PC-9 (cell line): ENCODE measurements at regions not wholly inside any gene's neighbourhood (a gene's known extent, or its start where the extent isn't known, plus 50 kb on each side); places are given as distances from the start of the nearest gene placed in this dataset.
"Not testable (repeated sequence)": the region's sequence is repeated elsewhere in the genome, so short reads cannot be mapped to it uniquely, and the experiment has no call there.

Source experiments
- BruUV-seq: library from RNA; stranded (reverse); fragments of 400-500 nt; replicated peaks from 2 replicates; lab custom pipeline; 2021; lab: Mats Ljungman, UMichigan
- CTCF ChIA-PET: fragments of 300-600 bp; sonication (Branson Sonifier 250); formaldehyde crosslinking; loops from one replicate; lab custom pipeline; 2022; ENCODE audit warnings: antibody characterized with exemption; lab: Charles Lee
- POLR2A ChIA-PET: fragments of 300-600 bp; sonication (Branson Sonifier 250); formaldehyde crosslinking; loops from one replicate; lab custom pipeline; 2022; ENCODE audit warnings: antibody characterized with exemption; ENCODE audit not compliant: unreplicated experiment; lab: Charles Lee
- DNase-seq, 2 experiments: peaks; one replicate each; pipeline versions ENCODE4 v3.0.0 to v3.0.0-alpha.2; 2015 to 2022; ENCODE audit warnings: mixed read lengths in 1 of 2
- H2AFZ ChIP-seq: fragments of 200-600 bp; sonication (generic); 2 replicates; pipeline ENCODE4 v1.8.1; 2017; ENCODE audit warnings: antibody characterized with exemption
- H3F3A ChIP-seq: fragments of 200-600 bp; sonication (generic); 2 replicates; pipeline ENCODE4 v1.8.1; 2017; ENCODE audit warnings: antibody characterized with exemption, mild to moderate bottlenecking, low read depth; ENCODE audit not compliant: insufficient read depth
- H3K27ac ChIP-seq: fragments of 200-600 bp; sonication (generic); 2 replicates; pipeline ENCODE4 v1.6.1; 2016; ENCODE audit warnings: mixed run types
- H3K27me3 ChIP-seq: fragments of 200-600 bp; sonication (generic); 2 replicates; pipeline ENCODE4 v1.6.1; 2016; ENCODE audit warnings: low read depth, mixed run types; ENCODE audit not compliant: insufficient read depth
- H3K36me3 ChIP-seq: fragments of 200-600 bp; sonication (generic); 2 replicates; pipeline ENCODE4 v1.6.1; 2016; ENCODE audit warnings: low read depth, mixed run types
- H3K4me1 ChIP-seq: fragments of 200-600 bp; sonication (generic); replicated peaks from 2 replicates; pipeline ENCODE4 v1.6.1; 2016; ENCODE audit warnings: mixed run types; ENCODE audit not compliant: insufficient read depth
- H3K4me2 ChIP-seq: fragments of 200-600 bp; sonication (generic); 2 replicates; pipeline ENCODE4 v1.6.1; 2017; ENCODE audit warnings: mixed run types
- H3K4me3 ChIP-seq: fragments of 200-600 bp; sonication (generic); 2 replicates; pipeline ENCODE4 v1.6.1; 2016; ENCODE audit warnings: mixed run types
- H3K79me2 ChIP-seq: fragments of 200-600 bp; sonication (generic); 2 replicates; pipeline ENCODE4 v1.6.1; 2017; ENCODE audit warnings: low read depth, mixed run types
- H3K9me2 ChIP-seq: fragments of 200-600 bp; sonication (generic); 2 replicates; pipeline ENCODE4 v1.8.1; 2017; ENCODE audit warnings: mild to moderate bottlenecking; ENCODE audit not compliant: insufficient read depth
- H3K9me3 ChIP-seq: fragments of 200-600 bp; sonication (generic); 2 replicates; pipeline ENCODE4 v1.8.1; 2016; ENCODE audit warnings: low read depth; ENCODE audit not compliant: insufficient read depth
- H4K20me1 ChIP-seq: fragments of 200-600 bp; sonication (generic); 2 replicates; pipeline ENCODE4 v1.8.1; 2017; ENCODE audit not compliant: insufficient read depth
- CTCF ChIP-seq: fragments of 200-600 bp; sonication (generic); conservative IDR thresholded peaks from 2 replicates; pipeline ENCODE4 v1.6.1; 2017; ENCODE audit warnings: mixed run types, antibody characterized with exemption, mild to moderate bottlenecking, moderate library complexity
- EZH2 ChIP-seq: fragments of 200-600 bp; sonication (generic); IDR thresholded peaks from 2 replicates; pipeline ENCODE4 v1.8.0; 2017; ENCODE audit warnings: antibody characterized with exemption, low read depth
- intact Hi-C: fragments of 100-400 bp; cut with micrococcal nuclease; formaldehyde crosslinking; loops from one replicate; pipeline ENCODE4 v1.10.0; 2022; ENCODE audit not compliant: unreplicated experiment

- Histone ChIP-seq H4K20me1 (no peaks in the 10 kb centered on the region), H3K36me3 (no peaks in the 10 kb centered on the region), H3K79me2 (no peaks in the 10 kb centered on the region), H3K27ac (no peak overlapping the region), H3K9me3 (no peaks in the 10 kb centered on the region), H3K4me2 (no peak overlapping the region), H3K4me1 (no peaks in the 10 kb centered on the region), H2AFZ (no peak overlapping the region), H3K9me2 (no peaks in the 10 kb centered on the region), H3F3A (no peaks in the 10 kb centered on the region), H3K27me3 (no peaks in the 10 kb centered on the region), H3K4me3 (no peak overlapping the region)
- TF ChIP-seq CTCF (no peak), EZH2 (no peak)
- POLR2A ChIA-PET = no interaction called here
- DNase-seq = no peak
- intact Hi-C loops = no loop called here
- CTCF ChIA-PET = no interaction called here
- no TSS peak for BruUV-seq
Measured at GRCh38 chr10:35268791-35269257, 67.5 kb upstream of the CCNY start.

DNA sequence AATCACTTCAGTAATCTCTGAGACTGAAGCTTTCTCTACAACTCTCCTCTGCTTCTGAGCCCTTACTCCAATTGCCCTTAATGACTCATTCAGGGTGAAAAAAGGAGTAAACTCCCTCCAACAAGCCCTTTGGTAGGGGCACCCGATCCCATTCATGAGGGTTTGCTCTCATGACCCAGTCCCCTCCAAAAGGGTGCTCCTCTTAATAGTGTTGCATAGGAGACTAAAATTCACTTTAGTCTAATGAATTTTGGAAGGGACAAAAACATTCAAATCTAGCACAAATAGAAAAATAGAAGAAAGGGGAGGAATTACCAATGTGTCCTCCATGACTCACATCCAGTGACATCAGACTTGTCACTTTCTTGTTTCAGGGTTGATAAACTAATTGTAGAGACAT is 66.2 kb upstream of the CCNY start:
- intact Hi-C loops = no loop called here
- BruUV-seq = no TSS peak
- Histone ChIP-seq H3K9me3 (no peaks in the 10 kb centered on the region), H3K4me1 (no peaks in the 10 kb centered on the region), H3K79me2 (no peaks in the 10 kb centered on the region), H4K20me1 (no peaks in the 10 kb centered on the region), H3K27me3 (no peaks in the 10 kb centered on the region), H3K27ac (no peak overlapping the region), H2AFZ (no peak overlapping the region), H3K4me2 (no peak overlapping the region), H3K9me2 (no peaks in the 10 kb centered on the region), H3K36me3 (no peaks in the 10 kb centered on the region), H3F3A (no peaks in the 10 kb centered on the region), H3K4me3 (no peak overlapping the region)
- ChIA-PET CTCF (no interaction called here), POLR2A (no interaction called here)
- TF ChIP-seq EZH2 (no peak), CTCF (no peak)
- DNase-seq = no peak

GRCh38 chr10:35271086-35271858 is 65.0 kb upstream of the CCNY start:
- Histone ChIP-seq H3K27me3 (no peaks in the 10 kb centered on the region), H3K36me3 (no peaks in the 10 kb centered on the region), H3K4me3 (no peak overlapping the region), H3K4me1 (no peaks in the 10 kb centered on the region), H2AFZ (no peak overlapping the region), H4K20me1 (no peaks in the 10 kb centered on the region), H3K9me2 (no peaks in the 10 kb centered on the region), H3K9me3 (no peaks in the 10 kb centered on the region), H3K79me2 (no peaks in the 10 kb centered on the region), H3F3A (no peaks in the 10 kb centered on the region), H3K4me2 (no peak overlapping the region), H3K27ac (no peak overlapping the region)
- POLR2A ChIA-PET = interaction anchor here (0.7 kb wide), 1 partner anchor 70 kb away, joined by 7 read pairs; no protein-coding TSS in a partner anchor
- intact Hi-C loops = no loop called here
- CTCF ChIA-PET = no interaction called here
- no TSS peak for BruUV-seq
- no peak for DNase-seq
- TF ChIP-seq EZH2 (no peak), CTCF (no peak)

GRCh38 chr10:35271859-35272165 is 64.5 kb upstream of the CCNY start:
- CTCF ChIA-PET, H3K36me3 ChIP-seq, H3K27ac ChIP-seq, H3K4me3 ChIP-seq, H2AFZ ChIP-seq, H3K79me2 ChIP-seq, H3K9me2 ChIP-seq, H3K9me3 ChIP-seq, H3F3A ChIP-seq, H3K4me1 ChIP-seq, BruUV-seq, H3K4me2 ChIP-seq, intact Hi-C loops, H3K27me3 ChIP-seq, DNase-seq, H4K20me1 ChIP-seq: not testable (repeated sequence)
- POLR2A ChIA-PET = interaction anchor here (0.7 kb wide), 1 partner anchor 69 kb away, joined by 7 read pairs; no protein-coding TSS in a partner anchor

GRCh38 chr10:35272401-35272800 is 63.9 kb upstream of the CCNY start:
- CTCF ChIA-PET, H3K36me3 ChIP-seq, H3K4me1 ChIP-seq, H3K27ac ChIP-seq, H3K9me3 ChIP-seq, H3K9me2 ChIP-seq, H3K27me3 ChIP-seq, H4K20me1 ChIP-seq, DNase-seq, BruUV-seq, H3F3A ChIP-seq, H3K4me3 ChIP-seq, H3K79me2 ChIP-seq, H2AFZ ChIP-seq, H3K4me2 ChIP-seq, intact Hi-C loops: not testable (repeated sequence)
- POLR2A ChIA-PET = interaction anchor here (0.7 kb wide), 1 partner anchor 69 kb away, joined by 7 read pairs; no protein-coding TSS in a partner anchor
